HG03342 (cell line): ENCODE measurements at regions not wholly inside any gene's neighbourhood (a gene's known extent, or its start where the extent isn't known, plus 50 kb on each side); places are given as distances from the start of the nearest gene placed in this dataset.
A peak's percentile ranks its signal among the peaks of the same experiment; 100 is the strongest.

Experiments used
- ATAC-seq: cut with Tn5 transposase; IDR thresholded peaks from one replicate; pipeline ENCODE4 v1.9.1; 2021; ENCODE audit warnings: mild to moderate bottlenecking, moderate library complexity; ENCODE audit not compliant: unreplicated experiment

DNA sequence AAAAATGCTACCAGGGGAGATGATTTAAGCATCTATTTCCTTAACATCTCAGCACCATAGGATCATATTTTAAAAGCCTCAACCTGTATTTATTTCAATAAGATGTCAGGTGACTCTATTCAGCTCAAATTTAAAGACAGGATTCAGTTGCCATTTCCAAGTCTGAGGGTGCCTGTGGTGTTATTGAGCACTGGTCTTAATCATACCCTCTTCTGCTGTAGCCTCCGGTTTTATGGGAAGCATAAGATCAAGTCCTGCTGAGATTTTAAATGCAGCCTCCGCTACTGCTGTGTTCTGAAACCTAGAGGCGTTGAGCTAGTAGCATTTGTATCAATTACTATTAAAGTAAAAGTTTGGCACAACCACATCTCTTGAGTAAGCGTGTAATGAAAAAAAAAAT lies 185.7 kb upstream of the NWD2 start:
- no peak for ATAC-seq

DNA sequence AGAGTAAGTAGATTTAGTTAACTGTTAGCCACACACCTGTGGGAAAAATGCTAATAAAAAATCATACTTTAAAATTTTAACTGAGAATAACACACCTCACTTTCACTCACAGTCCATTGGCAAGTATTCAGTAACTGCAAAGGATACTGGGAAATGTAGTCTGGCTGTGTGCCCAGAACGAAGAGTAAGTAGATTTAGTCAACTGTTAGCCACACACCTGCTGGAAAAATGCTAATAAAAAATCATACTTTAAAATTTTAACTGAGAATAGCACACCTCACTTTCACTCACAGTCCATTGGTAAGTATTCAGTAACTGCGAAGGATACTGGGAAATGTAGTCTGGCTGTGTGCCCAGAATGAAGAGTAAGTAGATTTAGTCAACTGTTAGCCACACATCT lies 178.4 kb upstream of the NWD2 start:
- no peak for ATAC-seq

DNA sequence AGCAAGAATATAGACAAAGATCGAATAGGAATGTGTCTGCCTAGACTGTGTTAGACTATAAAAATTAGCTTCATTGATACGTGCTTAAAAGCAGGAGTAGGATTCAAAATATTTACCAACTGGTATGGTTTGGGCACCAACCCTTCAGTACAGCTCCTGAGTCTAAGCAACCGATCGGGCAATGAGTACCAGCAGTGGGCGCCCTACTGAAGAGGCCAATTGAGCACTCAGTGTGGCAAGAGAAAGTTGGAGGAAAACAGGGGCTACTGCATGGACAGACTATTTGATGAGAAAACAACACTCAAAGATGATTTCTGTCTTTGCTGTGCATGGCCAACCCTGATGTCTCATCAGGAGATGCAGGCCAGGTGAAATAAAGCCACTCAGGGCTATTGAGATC lies 176.0 kb upstream of the NWD2 start:
- no peak for ATAC-seq

DNA sequence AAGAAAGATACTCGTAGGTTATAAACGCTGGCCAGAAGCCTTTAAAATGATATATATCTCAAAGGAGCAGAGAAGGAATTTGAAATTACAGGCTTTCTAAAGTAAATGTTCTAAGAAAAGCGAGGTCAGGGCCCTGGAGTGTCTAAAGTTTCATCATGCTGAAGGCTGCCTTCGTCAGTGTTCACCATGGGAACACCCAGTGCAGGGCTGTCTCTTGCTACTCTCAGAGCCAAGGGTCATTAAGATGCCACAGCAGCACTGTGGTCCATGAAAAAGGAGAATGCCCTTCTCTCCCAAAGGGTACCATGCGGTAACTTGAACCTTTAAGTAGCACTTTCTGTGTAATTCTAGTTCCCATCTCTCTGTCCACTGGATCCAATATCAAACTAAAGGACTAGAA lies 174.5 kb upstream of the NWD2 start:
- no peak for ATAC-seq

DNA sequence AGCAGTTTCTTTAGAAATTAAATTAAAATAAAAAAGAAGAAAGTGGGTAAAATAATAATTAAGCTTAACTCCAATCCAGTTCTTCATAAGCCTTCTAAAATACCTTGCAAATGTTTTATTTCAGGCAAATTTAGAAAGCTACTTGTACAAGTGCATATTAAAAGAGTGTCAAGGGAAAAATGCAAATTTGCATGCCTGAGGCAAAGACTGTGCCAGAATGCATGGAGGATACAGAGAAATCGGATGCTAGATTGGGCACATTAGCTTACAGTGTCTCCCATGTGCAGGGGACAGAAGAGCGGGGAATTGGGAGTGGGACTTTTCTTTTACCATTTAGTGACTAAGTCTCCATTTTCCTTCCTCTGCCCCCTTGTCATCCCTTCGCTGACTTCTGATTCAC lies 173.0 kb upstream of the NWD2 start:
- no peak for ATAC-seq

DNA sequence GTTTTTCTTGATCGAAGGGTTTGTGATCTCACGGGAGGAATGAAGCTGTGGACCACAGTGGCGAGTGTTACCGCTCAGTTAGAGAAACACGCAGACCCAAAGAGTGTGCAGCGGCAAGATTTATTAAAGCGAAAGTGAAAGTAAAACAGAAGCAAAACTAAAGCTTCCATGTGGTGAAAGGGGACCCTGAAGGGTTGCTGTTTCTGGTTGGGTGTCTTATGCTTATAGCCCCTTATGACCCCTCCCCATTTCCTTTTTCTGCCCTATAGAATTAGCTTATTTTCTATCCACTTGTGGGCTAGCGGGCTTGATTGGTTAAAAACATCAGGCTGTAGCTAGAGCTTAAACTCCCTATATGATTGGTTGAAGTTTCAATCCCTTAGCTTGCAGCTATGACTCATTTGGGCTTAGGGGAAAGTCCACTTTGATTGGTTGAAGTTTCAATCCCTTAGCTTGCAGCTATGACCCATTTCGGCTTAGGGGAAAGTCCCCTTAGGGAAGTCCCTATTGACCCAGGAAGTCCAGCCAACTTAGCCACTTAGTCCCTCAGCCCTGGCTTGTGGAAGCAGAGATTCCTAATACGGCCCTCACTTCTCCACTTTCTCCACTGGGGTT lies 171.2 kb upstream of the NWD2 start:
- no peak for ATAC-seq

DNA sequence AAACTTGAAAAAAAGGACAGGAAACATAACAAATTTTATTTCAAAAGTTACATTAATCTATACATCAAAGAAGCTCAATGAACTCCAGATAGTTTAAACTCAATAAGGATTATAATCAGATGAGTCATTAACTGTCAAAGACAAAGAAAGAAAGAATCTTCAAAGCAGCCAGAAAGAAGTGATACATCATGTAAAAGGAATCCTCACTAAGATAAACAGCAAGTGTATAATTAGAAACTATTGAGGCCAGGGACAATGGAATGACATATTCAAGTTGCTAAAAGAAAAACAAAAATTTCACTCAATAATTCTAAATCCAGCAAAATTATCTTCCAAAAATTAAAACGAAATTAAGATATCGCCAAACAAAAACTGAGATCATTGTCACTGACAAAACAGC lies 161.6 kb upstream of the NWD2 start:
- ATAC-seq, result no peak

DNA sequence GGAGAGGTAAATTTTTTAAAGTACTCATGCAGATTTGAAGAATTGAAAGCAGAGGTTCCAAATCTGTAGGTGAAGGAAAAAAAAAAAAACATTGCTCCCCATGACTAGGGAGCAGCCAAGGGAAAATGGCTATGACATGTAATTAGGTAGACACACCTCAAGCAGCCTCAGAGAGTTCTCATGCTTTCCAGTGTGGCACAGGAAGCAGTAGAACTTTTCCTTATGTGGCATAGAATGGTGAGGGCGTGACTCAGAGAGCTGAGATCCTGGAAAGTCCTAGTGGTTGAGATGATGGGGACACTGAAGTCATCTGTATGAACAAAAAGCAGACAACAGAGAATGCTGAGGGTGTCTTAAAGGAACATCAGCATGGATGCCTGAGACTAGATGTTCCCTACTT lies 148.6 kb upstream of the NWD2 start:
- ATAC-seq, result no peak

DNA sequence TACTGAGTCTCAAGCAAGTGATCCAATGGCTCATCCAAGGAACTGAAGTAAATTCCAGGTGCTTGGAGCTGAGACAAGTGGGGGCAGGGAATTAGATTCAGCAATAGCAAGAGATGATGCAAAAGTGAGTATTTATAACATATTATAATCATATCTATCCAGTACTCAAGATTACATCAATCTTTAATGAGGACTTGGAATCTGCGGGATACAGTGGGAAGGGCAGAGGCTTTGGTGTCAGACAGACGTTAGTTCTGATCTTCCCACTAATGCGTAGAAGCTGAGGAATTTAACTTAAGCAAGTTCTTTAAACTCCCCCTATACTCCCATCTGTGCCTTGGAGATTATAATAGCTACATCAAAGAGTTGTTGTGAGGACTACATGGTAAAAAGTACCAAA lies 143.4 kb upstream of the NWD2 start:
- ATAC-seq, result no peak

DNA sequence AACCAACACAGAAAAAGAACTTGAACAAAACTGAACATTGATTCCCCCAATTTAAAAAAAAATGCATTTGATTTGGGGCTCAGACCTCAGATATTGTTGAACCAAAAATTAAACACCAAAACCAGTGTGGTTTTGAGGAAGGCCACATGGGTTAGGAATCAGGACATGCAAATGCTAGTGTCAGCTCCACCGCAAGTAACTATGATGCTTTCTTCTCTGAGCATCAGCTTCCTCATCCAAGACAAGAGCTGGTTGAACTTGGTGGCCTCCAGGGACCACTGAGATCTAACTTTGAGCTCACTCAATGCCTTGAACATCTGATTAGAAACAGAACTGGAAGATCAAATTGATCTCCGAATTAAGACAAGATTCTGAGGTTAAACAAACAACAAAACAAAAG lies 142.9 kb upstream of the NWD2 start:
- no peak for ATAC-seq

DNA sequence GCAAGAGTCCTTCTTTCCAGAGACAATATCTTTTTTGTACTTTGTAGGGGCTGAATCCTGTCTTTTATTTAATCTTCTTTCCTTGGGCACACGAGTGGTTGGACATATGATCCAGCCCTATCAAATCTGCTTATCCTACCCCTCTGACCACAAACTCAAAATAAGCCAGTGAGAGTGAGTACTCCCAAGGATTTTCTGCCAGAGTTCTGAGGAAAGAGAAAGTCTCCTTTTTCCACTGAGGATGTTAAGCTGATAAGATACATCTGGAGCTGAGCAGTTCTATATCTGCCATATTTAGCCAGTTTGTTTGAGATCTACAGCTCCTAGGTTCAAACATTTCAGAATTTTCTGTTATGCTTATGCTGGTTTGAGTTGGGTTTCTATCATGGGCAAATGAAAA lies 134.8 kb upstream of the NWD2 start:
- ATAC-seq, result no peak

DNA sequence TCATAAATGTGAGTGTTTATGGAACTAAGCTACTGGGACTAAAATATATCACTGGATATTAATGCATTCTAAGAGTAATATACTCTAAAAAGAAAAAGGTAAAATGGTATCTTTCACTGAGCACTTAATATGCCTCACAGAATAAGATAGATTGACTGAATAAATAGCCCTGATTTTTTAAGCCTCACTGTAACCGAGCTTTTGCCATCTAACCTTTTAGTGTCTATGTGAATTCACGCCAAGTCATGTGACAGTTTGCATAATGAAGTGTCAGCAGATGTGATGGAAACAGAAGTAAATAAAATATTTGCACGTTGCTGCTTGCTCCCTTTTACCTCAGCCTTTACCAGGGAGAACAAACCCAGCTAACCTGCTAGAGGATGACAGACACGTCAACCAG lies 119.7 kb upstream of the NWD2 start:
- ATAC-seq, result no peak

DNA sequence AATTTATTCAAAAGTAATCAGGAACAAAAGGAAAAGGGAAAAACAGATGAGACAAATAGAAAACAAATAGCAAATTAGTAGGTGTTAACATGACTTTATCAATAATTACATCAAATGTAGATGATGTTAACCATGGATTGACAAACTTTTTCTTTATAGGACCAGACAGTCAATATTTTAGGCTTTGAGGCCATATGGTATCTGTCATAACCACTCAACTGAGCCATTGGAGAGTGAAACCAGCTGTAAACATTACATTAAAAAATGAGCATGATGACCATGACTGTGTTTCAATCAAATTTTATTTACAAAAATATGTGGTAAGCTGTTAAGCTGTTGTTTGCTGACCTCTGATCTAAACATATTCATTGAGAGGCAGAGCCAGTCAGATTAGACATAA lies 118.5 kb upstream of the NWD2 start:
- no peak for ATAC-seq

DNA sequence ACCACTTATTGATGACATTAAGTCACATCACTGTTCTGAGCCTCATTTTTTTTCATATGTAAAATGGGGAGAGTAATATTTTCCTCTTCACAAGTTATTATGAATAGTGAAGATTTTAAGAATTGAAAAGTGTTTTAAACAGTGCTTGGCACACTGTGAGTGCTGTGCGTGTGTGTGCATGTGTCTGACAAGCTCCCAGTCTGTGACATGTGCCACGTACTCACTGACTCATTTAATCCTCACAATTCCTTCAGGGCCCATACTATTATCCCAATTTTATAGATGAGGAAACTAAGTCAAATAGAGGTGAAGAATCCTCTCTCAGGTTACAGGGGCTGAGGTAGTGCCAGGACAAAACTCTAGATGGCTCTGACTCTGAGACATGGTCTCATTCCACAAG lies 114.1 kb upstream of the NWD2 start:
- no peak for ATAC-seq

DNA sequence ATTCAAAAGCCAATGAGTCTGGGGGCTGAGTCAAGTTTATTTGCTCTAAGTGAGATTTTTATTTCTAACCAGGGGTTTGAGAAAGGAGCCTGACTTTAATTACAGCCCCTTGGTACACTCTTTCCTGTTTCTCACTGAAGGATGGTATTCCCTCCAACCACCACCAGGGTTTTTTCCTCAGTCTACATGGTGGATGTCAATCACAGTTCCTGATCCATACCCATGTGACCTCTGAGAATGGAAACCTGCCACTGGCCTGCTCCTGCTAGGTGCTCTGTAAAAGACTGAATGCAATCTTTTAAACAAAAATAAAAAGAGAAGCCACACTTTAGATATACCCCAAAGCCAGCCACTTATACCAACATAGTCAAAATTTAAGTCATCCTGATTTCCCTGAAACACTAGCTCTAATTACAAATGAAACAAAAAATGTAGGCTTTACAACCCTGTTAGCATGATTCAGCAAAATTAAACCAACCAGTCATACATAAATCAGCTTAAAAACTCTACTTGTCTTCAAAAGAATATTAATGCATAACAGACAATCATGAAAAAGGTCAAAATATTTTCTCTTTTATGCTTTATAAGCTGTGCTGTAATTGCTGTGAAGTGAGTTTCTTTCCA lies 112.1 kb upstream of the NWD2 start:
- ATAC-seq, result peak; percentile 75

DNA sequence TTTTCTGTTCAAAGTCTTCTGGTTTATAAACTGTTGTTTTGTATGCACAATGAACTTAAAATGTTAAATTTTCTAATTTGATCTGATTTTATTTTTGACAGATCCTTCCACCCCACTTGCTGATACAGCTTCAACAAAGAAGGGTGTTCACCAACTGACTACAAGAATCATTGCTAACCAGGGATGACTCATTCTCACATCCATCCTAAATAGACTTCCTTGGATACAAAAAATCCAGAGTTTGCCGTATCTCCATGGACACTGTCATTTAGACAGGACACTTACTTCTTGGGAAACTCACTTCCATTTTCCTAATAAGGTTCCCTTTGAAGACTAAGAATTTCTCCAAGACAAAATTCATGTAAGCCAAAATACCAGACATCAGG lies 111.6 kb upstream of the NWD2 start:
- ATAC-seq, result no peak

DNA sequence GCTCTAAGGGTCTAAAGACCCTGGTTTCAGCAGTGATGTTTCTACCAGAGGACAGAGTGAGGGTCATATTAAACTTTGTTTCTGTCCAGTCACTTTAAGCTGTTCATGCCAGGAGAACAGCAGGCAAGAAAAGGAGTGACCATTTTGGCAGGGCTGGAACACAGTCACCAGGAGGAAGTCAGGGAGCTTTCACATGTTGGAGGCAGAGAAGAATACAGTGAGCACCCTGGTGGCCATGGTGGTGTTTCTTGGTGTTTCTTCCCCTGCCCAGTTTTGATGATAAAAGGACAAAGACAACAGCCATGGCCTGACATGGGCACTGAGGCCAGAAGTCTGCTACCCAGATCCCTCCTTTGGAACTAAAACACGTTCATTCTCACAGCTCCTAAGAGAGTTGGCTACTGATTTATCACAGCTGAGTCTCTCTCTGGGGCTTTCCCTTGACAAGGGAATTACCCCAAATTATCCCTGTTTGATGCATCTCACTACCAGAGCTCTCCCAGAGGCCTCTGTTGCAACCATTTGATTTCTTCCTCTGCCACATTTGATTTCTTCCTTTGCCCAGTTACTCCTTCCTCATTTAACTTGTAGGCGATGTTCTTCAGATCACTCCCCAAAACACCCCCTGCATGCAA lies 106.4 kb upstream of the NWD2 start:
- ATAC-seq, result peak; percentile 71

DNA sequence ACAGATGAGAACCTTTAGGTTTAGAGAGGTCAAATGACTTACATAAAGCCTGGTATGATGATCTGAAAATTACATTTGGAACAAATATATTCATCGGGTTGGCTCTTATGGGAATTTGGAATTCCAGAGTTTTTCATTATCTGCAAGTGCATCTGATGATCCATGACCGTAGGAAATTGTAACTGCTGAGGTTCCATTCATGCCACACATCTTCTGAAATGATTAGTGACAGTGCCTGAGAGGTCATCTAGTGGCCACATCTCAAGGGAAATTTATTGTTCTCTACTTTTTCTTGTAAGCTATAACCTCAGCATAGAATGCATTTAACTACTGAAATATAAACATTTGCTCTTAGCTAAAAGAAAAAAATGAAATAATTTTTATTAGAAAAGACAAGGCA lies 105.8 kb upstream of the NWD2 start:
- ATAC-seq, result no peak

DNA sequence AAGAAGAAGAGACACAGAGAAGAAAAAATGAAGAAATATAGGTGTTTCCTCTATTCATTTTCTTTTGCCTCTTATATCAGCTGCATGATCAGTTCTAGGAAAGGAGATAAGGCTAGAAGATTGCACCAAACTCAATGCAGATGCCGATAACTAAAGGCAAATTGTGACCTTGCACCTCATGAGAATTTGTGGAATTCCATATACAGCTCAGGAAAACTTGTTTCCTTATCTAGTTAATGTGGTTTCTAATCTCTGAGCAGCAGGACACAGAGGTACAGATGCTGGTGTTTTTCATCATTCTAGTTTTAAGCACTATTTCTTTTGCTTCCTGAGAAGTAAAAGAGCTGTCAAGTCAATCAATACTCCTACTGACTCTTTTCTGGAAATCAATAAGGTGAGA lies 104.6 kb upstream of the NWD2 start:
- ATAC-seq, result no peak

DNA sequence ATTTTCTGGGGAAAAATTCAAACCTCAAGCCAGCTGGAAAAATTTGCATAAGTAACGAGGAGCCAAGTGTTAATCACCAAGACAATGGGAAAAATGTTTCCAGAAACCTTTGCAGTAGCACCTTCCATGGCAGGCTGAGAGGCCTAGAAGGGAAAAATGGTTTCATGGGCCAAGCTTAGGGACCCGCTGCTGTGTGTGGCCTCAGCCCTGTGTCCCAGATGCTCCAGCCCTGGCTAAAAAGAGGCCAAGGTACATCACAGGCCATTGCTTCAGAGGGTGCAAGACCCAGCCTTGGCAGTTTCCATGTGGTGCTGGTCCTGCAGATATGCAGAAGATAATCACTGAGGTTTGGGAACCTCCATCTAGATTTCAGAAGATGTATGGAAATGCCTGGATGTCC lies 98.3 kb upstream of the NWD2 start:
- ATAC-seq, result no peak

DNA sequence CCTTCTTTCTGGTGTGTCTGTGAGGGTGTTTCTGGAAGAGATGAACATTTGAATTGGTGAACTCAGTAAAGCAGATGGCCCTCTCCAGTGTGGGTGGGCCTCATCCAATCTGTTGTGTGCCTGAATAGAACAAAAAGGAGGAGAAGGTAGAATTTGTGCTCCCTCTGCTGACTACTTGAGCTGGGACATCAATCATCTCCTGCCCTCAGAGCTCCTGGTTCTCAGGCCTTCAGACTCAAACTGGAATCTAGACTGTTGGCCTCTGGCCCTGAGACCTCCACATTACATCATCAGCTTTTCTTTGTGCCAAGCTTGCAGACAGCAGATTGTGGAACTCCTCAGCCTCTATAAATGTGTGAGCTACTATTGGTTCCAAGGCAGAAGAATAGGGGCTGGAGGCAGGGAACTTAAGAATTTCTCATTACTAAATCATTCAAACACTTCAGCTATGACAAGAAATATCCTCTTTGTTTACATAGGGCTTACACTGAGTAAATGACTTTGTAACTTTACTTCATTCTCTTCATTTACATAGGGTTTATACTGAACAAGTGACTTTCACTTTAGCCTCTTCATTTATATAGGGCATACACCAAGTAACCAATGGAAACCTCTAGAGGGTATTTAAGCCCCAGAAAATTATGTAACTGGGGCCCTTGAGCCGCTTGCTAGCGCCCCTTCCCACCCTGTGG lies 86.9 kb upstream of the NWD2 start:
- ATAC-seq, result no peak

DNA sequence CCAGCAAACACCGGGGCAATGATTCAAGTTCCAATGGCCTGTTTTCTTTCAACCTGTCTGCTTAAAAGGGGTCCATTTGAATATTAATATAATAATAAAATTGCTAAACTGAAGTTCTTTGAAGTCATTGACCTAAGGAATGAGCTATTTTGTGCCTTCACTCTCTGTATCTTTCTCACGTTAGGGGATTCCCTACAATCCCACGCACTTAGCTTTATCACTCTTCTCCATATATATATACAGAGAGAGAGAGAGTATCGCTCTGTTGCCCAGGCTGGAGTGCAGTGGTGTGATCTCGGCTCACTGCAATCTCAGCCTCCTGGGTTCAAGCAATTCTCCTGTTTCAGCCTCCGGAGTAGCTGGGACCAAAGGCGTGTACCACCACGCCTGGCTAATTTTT lies 83.9 kb upstream of the NWD2 start:
- ATAC-seq, result no peak
